ENCODE measurements at regions not wholly inside any gene's neighbourhood (a gene's known extent, or its start where the extent isn't known, plus 50 kb on each side); places are given as distances from the start of the nearest gene placed in this dataset.

GRCh38 chr9:23563517-23563916 is 262.5 kb downstream of the ELAVL2 start (continued):
- TF ChIP-seq, protein P1, sequence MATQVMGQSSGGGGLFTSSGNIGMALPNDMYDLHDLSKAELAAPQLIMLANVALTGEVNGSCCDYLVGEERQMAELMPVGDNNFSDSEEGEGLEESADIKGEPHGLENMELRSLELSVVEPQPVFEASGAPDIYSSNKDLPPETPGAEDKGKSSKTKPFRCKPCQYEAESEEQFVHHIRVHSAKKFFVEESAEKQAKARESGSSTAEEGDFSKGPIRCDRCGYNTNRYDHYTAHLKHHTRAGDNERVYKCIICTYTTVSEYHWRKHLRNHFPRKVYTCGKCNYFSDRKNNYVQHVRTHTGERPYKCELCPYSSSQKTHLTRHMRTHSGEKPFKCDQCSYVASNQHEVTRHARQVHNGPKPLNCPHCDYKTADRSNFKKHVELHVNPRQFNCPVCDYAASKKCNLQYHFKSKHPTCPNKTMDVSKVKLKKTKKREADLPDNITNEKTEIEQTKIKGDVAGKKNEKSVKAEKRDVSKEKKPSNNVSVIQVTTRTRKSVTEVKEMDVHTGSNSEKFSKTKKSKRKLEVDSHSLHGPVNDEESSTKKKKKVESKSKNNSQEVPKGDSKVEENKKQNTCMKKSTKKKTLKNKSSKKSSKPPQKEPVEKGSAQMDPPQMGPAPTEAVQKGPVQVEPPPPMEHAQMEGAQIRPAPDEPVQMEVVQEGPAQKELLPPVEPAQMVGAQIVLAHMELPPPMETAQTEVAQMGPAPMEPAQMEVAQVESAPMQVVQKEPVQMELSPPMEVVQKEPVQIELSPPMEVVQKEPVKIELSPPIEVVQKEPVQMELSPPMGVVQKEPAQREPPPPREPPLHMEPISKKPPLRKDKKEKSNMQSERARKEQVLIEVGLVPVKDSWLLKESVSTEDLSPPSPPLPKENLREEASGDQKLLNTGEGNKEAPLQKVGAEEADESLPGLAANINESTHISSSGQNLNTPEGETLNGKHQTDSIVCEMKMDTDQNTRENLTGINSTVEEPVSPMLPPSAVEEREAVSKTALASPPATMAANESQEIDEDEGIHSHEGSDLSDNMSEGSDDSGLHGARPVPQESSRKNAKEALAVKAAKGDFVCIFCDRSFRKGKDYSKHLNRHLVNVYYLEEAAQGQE (tag by site-specific recombination; IDR thresholded peaks at IDR 0.05): no peak
- TF ChIP-seq KLF16 (tag by site-specific recombination; IDR thresholded peaks at IDR 0.05) (no peak), SETDB1 (IDR thresholded peaks at IDR 0.05; ENCODE audit: insufficient read length, low read length) (no peak), ZNF596 (tag by site-specific recombination; IDR thresholded peaks at IDR 0.05) (no peak), ZXDB (tag by site-specific recombination; IDR thresholded peaks at IDR 0.05) (no peak), ZNF785 (tag by site-specific recombination; IDR thresholded peaks at IDR 0.05) (no peak), ZNF610 (tag by site-specific recombination; IDR thresholded peaks at IDR 0.05; ENCODE audit: borderline replicate concordance) (no peak), PBX3 (CRISPR knock-in tag; IDR thresholded peaks at IDR 0.05) (no peak), ZNF416 (tag by site-specific recombination; IDR thresholded peaks at IDR 0.05) (no peak), ZNF121 (tag by site-specific recombination; IDR thresholded peaks at IDR 0.05) (no peak), PRDM10 (tag by site-specific recombination; IDR thresholded peaks at IDR 0.05) (no peak)

- Histone ChIP-seq H3K36me3 (ENCODE audit: control insufficient read depth in 2 of 2, insufficient read depth in 1 of 2, low read length in 2 of 2) (no peaks in the 10 kb centered on the region), H3K27ac (ENCODE audit: extremely low read depth, low read depth, low read length) (no peak overlapping the region), H3K4me1 (ENCODE audit: control insufficient read depth, insufficient read depth, low read length) (no peaks in the 10 kb centered on the region), H3K4me3 (ENCODE audit: low read depth, low read length) (no peak overlapping the region), H3K9me3 (ENCODE audit: control insufficient read depth, insufficient read depth, low read depth, low read length) (no peaks in the 10 kb centered on the region)
- TF ChIP-seq ZNF544 (tag by site-specific recombination; IDR thresholded peaks at IDR 0.05) (no peak), ZSCAN16 (tag by site-specific recombination; IDR thresholded peaks at IDR 0.05) (no peak), ZNF624 (tag by site-specific recombination; IDR thresholded peaks at IDR 0.05) (no peak), HOXC10 (CRISPR knock-in tag; IDR thresholded peaks at IDR 0.05) (no peak), ZNF354C (tag by site-specific recombination; IDR thresholded peaks at IDR 0.05; ENCODE audit: borderline replicate concordance, low read depth) (no peak), ZNF776 (tag by site-specific recombination; IDR thresholded peaks at IDR 0.05; ENCODE audit: borderline replicate concordance) (no peak), ZNF701 (tag by site-specific recombination; IDR thresholded peaks at IDR 0.05) (no peak)
- TF ChIP-seq, protein P2, sequence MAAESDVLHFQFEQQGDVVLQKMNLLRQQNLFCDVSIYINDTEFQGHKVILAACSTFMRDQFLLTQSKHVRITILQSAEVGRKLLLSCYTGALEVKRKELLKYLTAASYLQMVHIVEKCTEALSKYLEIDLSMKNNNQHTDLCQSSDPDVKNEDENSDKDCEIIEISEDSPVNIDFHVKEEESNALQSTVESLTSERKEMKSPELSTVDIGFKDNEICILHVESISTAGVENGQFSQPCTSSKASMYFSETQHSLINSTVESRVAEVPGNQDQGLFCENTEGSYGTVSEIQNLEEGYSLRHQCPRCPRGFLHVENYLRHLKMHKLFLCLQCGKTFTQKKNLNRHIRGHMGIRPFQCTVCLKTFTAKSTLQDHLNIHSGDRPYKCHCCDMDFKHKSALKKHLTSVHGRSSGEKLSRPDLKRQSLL (tag by site-specific recombination; IDR thresholded peaks at IDR 0.05): no peak
- ChIA-PET POLR2A (no interaction called here), CTCF (no interaction called here)
Observed at GRCh38 chr9:23567516-23568165, 258.4 kb downstream of the ELAVL2 start.
